Gastroesophageal sphincter (tissue), 3 donors: ENCODE measurements at regions not wholly inside any gene's neighbourhood (a gene's known extent, or its start where the extent isn't known, plus 50 kb on each side); places are given as distances from the start of the nearest gene placed in this dataset.

Experiments
- CTCF ChIP-seq, 4 experiments: fragments of 200-600 bp in 2 of 4; fragments of 450-650 bp in 2 of 4; sonication (generic) in 1 of 4; IDR thresholded peaks; one replicate each; pipeline ENCODE4 v1.5.1; 2017 to 2019; ENCODE audit warnings: antibody characterized with exemption in 4 of 4, mild to moderate bottlenecking in 2 of 4, moderate library complexity in 2 of 4
- POLR2A ChIP-seq, 2 donors: fragments of 450-650 bp; IDR thresholded peaks; one replicate each; pipeline ENCODE4 v1.6.1; 2017; ENCODE audit warnings: antibody characterized with exemption in 2 of 2, mild to moderate bottlenecking in 2 of 2, moderate library complexity in 1 of 2
- POLR2AphosphoS5 ChIP-seq: sonication (generic); formaldehyde crosslinking; IDR thresholded peaks from one replicate; pipeline ENCODE4 v1.6.1; 2017; ENCODE audit warnings: antibody characterized with exemption

GRCh38 chr12:116642683-116643082 lies 83.5 kb downstream of the MAP1LC3B2 start:
- no peak for TF ChIP-seq CTCF (IDR thresholded peaks at IDR 0.05)
- TF ChIP-seq POLR2AphosphoS5 = no peak
- TF ChIP-seq POLR2A (IDR thresholded peaks at IDR 0.05) = no peak
